Activated gamma-delta T cell treated with anti-CD3 and anti-CD28 coated beads, Interleukin-2, amount 50 U/mL, for 16 hours (primary cell): ENCODE measurements at regions not wholly inside any gene's neighbourhood (a gene's known extent, or its start where the extent isn't known, plus 50 kb on each side); places are given as distances from the start of the nearest gene placed in this dataset.
A peak's percentile ranks its signal among the peaks of the same experiment; 100 is the strongest.
"Not testable (repeated sequence)": the region's sequence is repeated elsewhere in the genome, so short reads cannot be mapped to it uniquely, and the experiment has no call there.

Source experiments
- DNase-seq: peaks from one replicate; pipeline ENCODE4 v3.0.0-alpha.2; 2020; ENCODE audit warnings: low read depth

DNA sequence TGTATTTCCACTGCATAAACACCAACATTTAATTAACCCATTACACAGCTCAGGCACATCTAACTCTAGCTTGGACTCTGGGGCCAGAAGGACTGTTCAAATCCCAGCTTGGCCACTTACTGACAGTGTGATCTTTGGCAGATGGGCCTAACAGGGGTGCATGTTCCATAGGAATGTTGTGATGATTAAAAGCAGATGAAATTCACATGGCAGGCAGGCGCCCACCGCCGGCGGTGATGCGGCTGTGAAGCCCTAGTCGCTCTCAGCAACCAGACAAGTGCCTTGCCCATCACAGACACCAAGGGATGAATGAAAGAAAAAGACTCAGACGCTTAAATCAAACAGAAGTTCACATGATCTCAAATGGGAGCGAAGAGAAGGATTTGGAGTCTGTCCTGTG lies 84.6 kb upstream of the WSB1 start:
- no peak for DNase-seq

DNA sequence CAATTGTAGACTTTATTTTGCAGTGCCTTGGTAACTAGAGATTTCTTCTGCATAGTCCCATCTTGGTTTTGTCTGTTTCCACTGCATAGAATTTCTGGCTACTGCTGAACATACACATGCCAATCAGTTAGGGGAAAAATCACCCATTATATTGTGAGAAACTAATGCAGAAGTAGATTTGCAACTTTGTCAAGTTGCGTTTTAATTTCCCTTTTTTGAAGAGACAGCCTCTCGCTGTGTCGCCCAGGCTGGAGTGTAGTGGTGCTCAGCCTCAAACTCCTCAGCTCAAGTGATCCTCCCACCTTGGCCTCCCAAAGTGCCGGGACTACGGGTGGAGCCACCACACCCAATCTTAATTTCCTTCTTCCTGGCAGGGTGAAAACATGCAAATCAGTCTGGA lies 83.1 kb upstream of the WSB1 start:
- DNase-seq: not testable (repeated sequence)

GRCh38 chr17:27216836-27217235 lies 77.1 kb upstream of the WSB1 start:
- DNase-seq: no peak

GRCh38 chr17:27217631-27218030 lies 76.3 kb upstream of the WSB1 start:
- DNase-seq: no peak

- DNase-seq: no peak
Measured at GRCh38 chr17:27218041-27218440, 75.9 kb upstream of the WSB1 start.

DNA sequence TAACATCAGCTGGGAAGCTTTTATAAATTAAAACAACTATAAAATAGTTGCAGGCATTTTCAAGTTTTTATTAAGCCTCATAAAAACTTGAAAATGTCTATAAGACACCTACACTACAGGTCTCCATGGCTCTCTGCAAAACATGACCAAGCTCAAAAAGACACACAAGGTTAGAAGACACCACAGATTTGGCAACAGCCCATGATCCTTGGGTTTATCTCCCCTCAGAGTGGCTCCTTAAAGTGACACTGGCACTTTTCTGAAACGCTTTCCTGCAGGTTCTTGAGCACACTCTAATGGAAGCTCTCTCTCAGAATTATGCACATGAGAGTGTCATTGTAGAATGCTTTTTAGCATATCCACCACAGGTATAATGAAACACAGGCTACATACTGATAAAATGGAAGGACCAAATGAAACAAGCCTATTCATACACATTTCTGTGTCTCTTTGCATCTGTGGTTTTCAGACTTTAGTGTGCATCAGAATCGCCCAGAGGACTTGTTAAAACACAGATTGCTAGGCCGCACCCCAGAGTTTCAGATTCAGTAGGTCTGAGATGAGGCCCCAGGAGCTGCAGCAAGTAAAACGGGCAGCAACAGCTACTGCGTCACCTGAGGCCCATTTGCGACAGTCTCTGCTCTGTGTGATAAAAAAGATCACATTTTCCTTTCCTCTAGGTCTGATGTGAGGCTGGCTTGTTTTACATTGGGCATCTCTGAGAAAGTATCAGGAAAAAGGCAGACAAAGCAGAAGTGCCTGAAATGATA lies 75.0 kb upstream of the WSB1 start:
- DNase-seq: no peak

GRCh38 chr17:27222515-27222914 lies 71.4 kb upstream of the WSB1 start:
- DNase-seq: no peak

GRCh38 chr17:27224526-27225315 lies 69.2 kb upstream of the WSB1 start:
- no peak for DNase-seq

DNA sequence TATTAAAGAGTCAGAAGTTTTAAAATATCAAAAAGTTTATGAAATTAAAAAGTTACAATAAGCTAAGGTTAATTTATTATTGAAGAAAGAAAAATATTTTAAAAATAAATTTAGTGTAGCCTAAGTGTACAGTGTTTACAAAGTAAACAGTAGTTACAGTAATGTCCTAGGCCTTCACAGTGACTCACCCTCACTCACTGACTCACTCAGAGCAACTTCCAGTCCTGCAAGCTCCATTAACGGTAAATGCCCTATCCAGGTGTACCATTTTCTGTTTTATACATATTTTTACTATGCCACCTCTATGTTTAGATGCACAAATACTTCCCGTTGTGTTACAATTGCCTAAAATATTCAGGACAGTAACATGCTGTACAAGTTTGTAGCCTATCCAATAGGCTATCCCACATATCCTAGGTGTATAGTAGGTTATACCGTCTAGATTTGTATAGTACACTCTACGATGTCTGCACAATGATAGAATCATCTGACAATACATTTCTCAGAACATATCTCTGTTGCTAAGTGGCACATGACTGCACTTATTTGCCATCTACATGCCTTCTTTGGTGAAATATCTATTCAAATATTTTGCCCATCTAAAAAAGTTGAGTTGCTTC lies 67.2 kb upstream of the WSB1 start:
- DNase-seq: no peak

- DNase-seq: no peak
Measured at GRCh38 chr17:27230996-27231395, 62.9 kb upstream of the WSB1 start.

GRCh38 chr17:27232328-27232727 lies 61.6 kb upstream of the WSB1 start:
- no peak for DNase-seq

DNA sequence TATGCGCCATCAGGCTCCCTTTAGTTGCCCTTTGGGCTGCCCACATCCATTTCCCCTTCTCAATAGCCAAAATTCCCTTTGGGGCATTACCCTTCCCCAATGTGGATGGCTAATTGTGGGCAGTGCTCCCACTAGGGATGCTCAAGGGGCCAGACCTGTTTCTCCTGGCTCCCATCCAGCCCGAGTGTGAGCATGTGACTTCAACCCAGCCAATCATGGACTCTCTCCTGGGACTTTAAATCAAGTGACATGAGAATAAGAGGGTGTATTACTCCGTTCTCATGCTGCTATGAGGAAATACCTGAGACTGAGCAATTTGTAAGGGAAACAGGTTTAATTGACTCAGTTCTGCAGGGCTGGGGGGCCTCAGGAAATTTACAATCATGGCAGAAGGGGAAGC lies 60.9 kb upstream of the WSB1 start:
- DNase-seq: no peak

DNA sequence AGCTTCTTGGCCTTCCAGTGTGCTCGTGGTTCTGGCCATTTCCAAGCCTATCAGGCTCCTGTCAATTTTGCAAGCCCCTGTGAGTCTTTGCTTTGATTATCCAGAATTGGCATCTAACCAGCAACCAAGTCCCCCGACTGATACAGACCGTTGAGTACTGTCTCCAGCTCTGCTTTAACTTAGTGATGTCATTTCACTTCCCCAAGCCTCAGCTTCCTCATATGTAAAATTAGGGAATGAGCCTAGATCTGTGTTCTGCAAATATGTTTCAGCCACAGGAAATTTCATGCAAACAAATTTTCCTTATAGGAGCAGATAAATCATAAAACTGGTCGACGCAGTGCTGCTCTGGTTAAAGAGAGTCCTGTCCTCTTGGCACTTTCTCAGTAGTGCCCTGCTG lies 60.1 kb upstream of the WSB1 start:
- no peak for DNase-seq

- DNase-seq: peak; percentile 72
Measured at GRCh38 chr17:27236717-27237315, 57.1 kb upstream of the WSB1 start.

DNA sequence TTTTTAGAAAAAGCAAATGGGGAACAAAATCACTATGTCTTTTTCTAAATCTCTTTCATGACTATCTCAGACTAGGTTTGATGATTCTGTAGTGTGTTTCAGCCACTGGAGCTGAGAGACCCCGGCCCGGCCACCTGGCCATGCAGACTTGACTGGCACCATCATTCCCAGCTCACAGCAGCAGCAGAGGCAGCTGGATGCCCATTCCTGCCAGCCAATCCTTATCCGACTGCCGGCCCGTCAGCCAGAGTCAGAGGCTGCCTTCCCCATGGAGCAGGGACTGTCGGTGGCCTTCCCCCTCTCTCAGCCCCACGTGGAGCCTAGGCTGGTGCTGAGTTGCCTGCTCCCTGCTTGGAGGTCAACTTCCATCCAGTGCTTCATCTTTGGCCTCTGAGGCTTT lies 56.0 kb upstream of the WSB1 start:
- no peak for DNase-seq

GRCh38 chr17:27239046-27239445 lies 54.9 kb upstream of the WSB1 start:
- DNase-seq: no peak

DNA sequence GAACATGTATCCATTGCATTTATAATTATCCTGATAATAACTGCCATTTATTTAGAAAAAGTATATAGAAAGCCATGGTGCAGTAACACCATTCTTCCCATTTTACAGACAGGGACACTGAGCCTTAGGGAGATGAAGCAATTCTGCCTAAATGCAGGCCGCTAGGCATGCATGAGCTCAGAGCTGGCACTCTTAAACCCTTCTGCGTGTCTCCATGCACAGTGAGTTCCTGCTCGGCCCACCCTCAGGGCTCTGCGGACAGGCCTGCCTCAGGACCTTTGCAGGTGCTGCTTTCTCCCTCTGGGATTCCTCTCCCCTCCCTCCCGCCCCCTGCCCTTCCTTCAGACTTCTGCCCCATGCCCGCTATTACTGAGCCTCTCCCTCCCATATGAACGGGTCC lies 54.3 kb upstream of the WSB1 start:
- no peak for DNase-seq

DNA sequence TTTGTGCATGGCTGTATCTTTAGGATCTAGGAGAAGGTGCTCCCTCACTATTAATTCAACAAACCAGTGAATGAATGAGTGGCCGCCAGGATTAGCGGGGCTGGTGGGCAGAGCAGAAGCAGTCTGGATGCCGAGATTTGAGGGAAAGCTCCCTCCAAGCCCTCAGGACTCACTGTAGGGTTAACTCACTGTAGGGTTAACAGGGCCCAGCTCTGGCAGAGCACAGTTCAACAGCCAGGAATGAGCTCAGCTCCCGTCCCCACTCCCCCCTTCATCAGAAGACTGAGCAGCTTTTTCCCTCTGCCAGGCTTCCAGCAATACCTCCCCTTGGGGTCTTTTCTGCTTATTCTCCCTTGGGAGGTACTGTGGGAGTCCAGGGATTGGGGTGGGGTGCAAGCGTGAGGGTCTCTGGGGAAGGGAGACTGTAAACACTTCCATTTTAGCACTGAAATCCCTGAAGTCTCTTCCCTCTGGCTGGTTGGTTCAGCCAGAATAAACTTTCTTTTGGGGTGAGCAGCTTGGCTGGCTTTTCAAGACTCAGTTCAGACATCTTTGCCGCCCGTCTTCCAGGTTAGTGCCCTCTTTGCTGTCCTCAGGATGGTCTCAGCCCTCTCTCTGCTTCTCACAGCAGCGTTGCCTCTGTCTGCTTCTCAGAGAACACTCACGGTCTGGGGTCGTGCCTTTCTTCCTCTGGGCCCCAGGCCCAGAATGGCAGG lies 53.7 kb upstream of the WSB1 start:
- no peak for DNase-seq

DNA sequence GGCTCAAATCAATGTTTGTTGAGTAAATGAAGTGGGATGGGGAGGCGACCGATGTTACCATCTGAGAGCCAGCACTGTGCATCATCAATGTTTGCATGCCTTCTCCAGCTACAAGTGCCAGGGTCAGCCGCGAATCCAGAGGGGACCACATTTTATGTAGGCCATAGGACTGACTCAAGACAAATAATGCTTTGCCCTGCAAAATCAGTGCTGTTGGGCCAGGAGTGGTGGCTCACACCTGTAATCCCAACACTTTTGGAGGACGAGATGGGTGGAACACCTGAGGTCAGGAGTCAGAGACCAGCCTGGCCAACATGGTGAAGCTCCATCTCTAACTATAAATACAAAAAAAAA lies 53.1 kb upstream of the WSB1 start:
- DNase-seq: no peak

DNA sequence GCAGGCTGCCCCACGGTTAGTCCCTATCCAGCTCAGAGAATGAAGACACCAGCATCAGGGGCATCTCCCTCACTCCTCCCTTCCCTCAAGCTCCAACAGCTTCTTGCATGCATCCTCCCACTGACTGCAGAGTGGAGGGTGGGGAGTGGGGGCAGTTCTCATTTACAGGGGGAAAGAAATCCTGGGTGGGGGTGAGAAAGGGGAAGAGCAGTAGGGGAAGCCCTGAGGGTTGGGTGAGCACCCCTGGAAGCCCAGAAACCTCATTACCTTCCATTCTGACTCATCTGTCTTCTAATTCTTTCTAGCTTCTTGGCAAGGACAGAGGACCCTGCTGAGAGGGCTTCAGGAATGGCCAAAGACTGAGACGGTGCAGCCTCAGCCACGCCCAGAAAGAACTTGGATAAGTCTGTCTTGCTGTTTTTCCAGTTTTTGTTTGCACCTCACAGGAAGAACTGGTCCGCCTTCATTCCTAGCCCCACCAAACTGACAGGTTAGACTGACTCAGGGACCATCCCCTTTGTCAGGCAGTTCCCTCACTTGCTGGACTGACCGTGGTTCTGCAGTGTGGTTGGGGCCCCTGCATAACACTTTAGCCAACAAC lies 52.5 kb upstream of the WSB1 start:
- no peak for DNase-seq

DNA sequence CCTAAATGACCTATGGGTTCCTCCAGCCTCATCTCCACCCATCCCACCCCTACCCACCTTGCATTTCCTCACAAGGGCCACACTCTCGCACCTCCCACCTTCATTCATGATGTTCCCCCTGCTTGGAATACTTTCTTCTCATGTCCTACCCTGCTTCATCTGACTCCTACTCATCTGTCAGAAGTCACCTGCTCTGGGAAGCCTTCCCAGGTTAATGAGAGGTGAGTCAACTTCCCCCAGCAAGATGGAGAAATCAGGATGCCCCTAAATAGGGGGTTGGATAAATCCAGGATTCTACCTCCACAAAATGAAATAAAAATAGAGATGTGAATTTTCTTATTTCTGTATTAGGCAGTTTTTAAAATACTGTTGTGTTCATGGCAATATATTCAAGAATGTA lies 51.0 kb upstream of the WSB1 start:
- DNase-seq: no peak

- no peak for DNase-seq
Measured at GRCh38 chr17:27244011-27244410, 49.9 kb upstream of the WSB1 start.
